Astrocyte (in vitro differentiated cells and primary cell): ENCODE measurements at regions not wholly inside any gene's neighbourhood (a gene's known extent, or its start where the extent isn't known, plus 50 kb on each side); places are given as distances from the start of the nearest gene placed in this dataset.

ENCODE experiments used
- DNase-seq: peaks from one replicate; pipeline ENCODE4 v3.0.0-alpha.2; 2010; ENCODE audit warnings: low read depth
- FAIRE-seq: peaks from 2 replicates; lab custom pipeline; 2011; peaks lifted over from hg19 to GRCh38; lab: Jason Lieb, UNC
- H2AFZ ChIP-seq: 2 replicates; pipeline ENCODE4 v1.6.0; 2012; ENCODE audit warnings: low read depth, low read length, inconsistent platforms
- H3K27ac ChIP-seq: 2 replicates; pipeline ENCODE4 v1.5.1; 2011; ENCODE audit warnings: low read depth, low read length, inconsistent platforms
- H3K27me3 ChIP-seq: 2 replicates; pipeline ENCODE4 v1.6.0; 2011; ENCODE audit warnings: low read length, inconsistent platforms; ENCODE audit not compliant: insufficient read depth
- H3K36me3 ChIP-seq: 2 replicates; pipeline ENCODE4 v1.5.1; 2011; ENCODE audit warnings: low read length, inconsistent platforms; ENCODE audit not compliant: insufficient read depth
- H3K4me1 ChIP-seq: 2 replicates; pipeline ENCODE4 v1.5.1; 2011; ENCODE audit warnings: low read length, inconsistent platforms; ENCODE audit not compliant: insufficient read depth
- H3K4me2 ChIP-seq: 2 replicates; pipeline ENCODE4 v1.6.0; 2012; ENCODE audit warnings: low read length, inconsistent platforms
- H3K4me3 ChIP-seq: 2 replicates; pipeline ENCODE4 v1.5.1; 2011; ENCODE audit warnings: low read depth, mild to moderate bottlenecking, low read length, inconsistent platforms; ENCODE audit not compliant: insufficient read depth
- H3K79me2 ChIP-seq: 2 replicates; pipeline ENCODE4 v1.6.0; 2012; ENCODE audit warnings: mild to moderate bottlenecking, low read length, inconsistent platforms; ENCODE audit not compliant: insufficient read depth
- H3K9ac ChIP-seq: 2 replicates; pipeline ENCODE4 v1.6.0; 2012; ENCODE audit warnings: mild to moderate bottlenecking, low read length, inconsistent platforms
- H3K9me3 ChIP-seq: 2 replicates; pipeline ENCODE4 v1.5.1; 2012; ENCODE audit warnings: low read depth, mild to moderate bottlenecking, low read length, inconsistent platforms; ENCODE audit not compliant: insufficient read depth
- H4K20me1 ChIP-seq: 2 replicates; pipeline ENCODE4 v1.6.0; 2012; ENCODE audit warnings: low read length, inconsistent platforms; ENCODE audit not compliant: insufficient read depth
- H3K27ac Mint-ChIP-seq: one replicate; pipeline ENCODE4 v1.8.0; 2021; ENCODE audit warnings: mild to moderate bottlenecking, mixed read lengths; ENCODE audit not compliant: unreplicated experiment
- H3K27me3 Mint-ChIP-seq: one replicate; pipeline ENCODE4 v1.8.0; 2021; ENCODE audit warnings: low read depth, mixed read lengths; ENCODE audit not compliant: unreplicated experiment
- H3K36me3 Mint-ChIP-seq: one replicate; pipeline ENCODE4 v1.8.0; 2021; ENCODE audit warnings: low read depth, mixed read lengths; ENCODE audit not compliant: unreplicated experiment
- H3K4me1 Mint-ChIP-seq: one replicate; pipeline ENCODE4 v1.8.0; 2021; ENCODE audit warnings: low read depth, mixed read lengths; ENCODE audit not compliant: unreplicated experiment
- H3K4me3 Mint-ChIP-seq: one replicate; pipeline ENCODE4 v1.8.0; 2021; ENCODE audit warnings: mild to moderate bottlenecking, moderate library complexity, mixed read lengths; ENCODE audit not compliant: unreplicated experiment
- H3K9me3 Mint-ChIP-seq: one replicate; pipeline ENCODE4 v1.8.0; 2021; ENCODE audit warnings: mild to moderate bottlenecking, mixed read lengths; ENCODE audit not compliant: unreplicated experiment
- EZH2 ChIP-seq: IDR thresholded peaks from 2 replicates; pipeline ENCODE4 v1.6.1; 2012; ENCODE audit warnings: mild to moderate bottlenecking, low read length, inconsistent platforms; ENCODE audit not compliant: insufficient read depth
- TF ChIP-seq, protein P1 (sequence below): IDR thresholded peaks from 2 replicates; pipeline ENCODE4 v1.5.1; 2011; ENCODE audit warnings: low read depth, mild to moderate bottlenecking, inconsistent platforms, low read length, moderate library complexity; ENCODE audit not compliant: insufficient read depth

DNA sequence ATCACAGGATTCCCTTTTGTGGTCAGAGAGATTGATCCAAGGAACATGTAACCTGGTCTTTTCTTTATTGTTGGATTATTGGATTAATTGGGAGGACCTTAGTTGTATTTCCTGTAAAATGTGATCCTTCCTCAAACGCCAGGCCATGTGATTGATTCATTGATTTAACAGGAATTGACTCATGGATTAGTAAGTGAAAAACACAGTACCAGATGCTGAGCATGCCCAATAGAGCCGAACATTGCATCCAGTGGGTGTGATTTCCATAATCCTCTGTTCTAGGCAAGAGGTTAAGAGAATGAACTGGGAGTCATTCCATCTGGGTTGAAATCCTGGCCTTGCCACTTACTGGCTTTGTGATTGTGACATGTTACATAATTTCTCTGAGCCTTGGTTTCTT, 522.3 kb downstream of the MAT2B start:
- no peaks in the 10 kb centered on the region for H4K20me1 ChIP-seq
- Mint-ChIP-seq H3K36me3 (no peaks in the 10 kb centered on the region), H3K9me3 (no peaks in the 10 kb centered on the region), H3K4me3 (no peak overlapping the region), H3K27me3 (no peaks in the 10 kb centered on the region), H3K27ac (no peak overlapping the region), H3K4me1 (no peaks in the 10 kb centered on the region)
- no peak overlapping the region for H3K4me2 ChIP-seq
- H3K9ac ChIP-seq, result no peak overlapping the region
- H3K27ac ChIP-seq, result no peak overlapping the region
- H3K4me1 ChIP-seq, result no peaks in the 10 kb centered on the region
- H3K79me2 ChIP-seq, result no peaks in the 10 kb centered on the region
- FAIRE-seq, result no peak
- no peaks in the 10 kb centered on the region for H3K27me3 ChIP-seq
- DNase-seq, result no peak
- no peak overlapping the region for H3K4me3 ChIP-seq
- no peak for TF ChIP-seq EZH2
- TF ChIP-seq, protein P1, sequence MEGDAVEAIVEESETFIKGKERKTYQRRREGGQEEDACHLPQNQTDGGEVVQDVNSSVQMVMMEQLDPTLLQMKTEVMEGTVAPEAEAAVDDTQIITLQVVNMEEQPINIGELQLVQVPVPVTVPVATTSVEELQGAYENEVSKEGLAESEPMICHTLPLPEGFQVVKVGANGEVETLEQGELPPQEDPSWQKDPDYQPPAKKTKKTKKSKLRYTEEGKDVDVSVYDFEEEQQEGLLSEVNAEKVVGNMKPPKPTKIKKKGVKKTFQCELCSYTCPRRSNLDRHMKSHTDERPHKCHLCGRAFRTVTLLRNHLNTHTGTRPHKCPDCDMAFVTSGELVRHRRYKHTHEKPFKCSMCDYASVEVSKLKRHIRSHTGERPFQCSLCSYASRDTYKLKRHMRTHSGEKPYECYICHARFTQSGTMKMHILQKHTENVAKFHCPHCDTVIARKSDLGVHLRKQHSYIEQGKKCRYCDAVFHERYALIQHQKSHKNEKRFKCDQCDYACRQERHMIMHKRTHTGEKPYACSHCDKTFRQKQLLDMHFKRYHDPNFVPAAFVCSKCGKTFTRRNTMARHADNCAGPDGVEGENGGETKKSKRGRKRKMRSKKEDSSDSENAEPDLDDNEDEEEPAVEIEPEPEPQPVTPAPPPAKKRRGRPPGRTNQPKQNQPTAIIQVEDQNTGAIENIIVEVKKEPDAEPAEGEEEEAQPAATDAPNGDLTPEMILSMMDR, result no peak
- no peak overlapping the region for H2AFZ ChIP-seq
- no peaks in the 10 kb centered on the region for H3K9me3 ChIP-seq
- no peaks in the 10 kb centered on the region for H3K36me3 ChIP-seq

DNA sequence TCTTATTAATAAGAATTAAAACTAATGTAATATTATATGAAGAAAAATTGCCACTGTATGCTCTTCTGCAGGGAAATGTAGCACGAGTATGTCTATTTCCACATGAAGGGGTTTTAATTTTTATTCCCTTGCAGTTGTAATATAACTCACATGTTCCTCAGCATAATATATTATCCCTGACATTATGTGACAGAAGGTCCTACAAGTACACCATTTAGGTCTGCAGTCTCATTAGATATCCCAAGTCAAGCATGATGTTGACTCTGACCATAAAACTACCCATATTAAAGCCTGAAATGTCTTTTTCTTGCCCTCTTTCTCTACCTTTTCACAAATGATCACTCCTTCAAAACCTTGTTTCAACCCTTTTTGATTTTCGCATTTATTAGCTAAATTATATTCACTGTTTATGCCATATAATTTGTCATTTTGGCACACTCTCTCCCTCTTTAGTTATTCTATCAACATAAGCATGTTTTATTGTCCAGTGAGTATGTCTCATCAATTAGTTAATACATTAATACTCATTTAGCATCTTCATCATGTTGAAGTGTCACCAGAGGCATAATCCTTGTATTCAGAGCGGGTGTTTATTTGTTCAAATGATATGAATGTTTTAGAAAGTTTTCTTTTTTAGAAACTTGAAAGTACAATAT, 532.8 kb downstream of the MAT2B start:
- no peak overlapping the region for H3K27ac ChIP-seq
- no peaks in the 10 kb centered on the region for H3K79me2 ChIP-seq
- DNase-seq, result no peak
- H3K36me3 ChIP-seq, result no peaks in the 10 kb centered on the region
- TF ChIP-seq EZH2, result no peak
- TF ChIP-seq, protein P1, result no peak
- no peaks in the 10 kb centered on the region for H3K36me3 Mint-ChIP-seq
- no peak overlapping the region for H3K4me3 Mint-ChIP-seq
- no peaks in the 10 kb centered on the region for H3K9me3 ChIP-seq
- H3K4me3 ChIP-seq, result no peak overlapping the region
- no peak for FAIRE-seq
- no peaks in the 10 kb centered on the region for H3K4me1 ChIP-seq
- H4K20me1 ChIP-seq, result no peaks in the 10 kb centered on the region
- H3K27ac Mint-ChIP-seq, result no peak overlapping the region
- no peak overlapping the region for H2AFZ ChIP-seq
- no peaks in the 10 kb centered on the region for H3K27me3 ChIP-seq
- H3K4me1 Mint-ChIP-seq, result no peaks in the 10 kb centered on the region
- H3K9ac ChIP-seq, result no peak overlapping the region
- no peaks in the 10 kb centered on the region for H3K27me3 Mint-ChIP-seq
- H3K9me3 Mint-ChIP-seq, result no peaks in the 10 kb centered on the region
- H3K4me2 ChIP-seq, result no peak overlapping the region

DNA sequence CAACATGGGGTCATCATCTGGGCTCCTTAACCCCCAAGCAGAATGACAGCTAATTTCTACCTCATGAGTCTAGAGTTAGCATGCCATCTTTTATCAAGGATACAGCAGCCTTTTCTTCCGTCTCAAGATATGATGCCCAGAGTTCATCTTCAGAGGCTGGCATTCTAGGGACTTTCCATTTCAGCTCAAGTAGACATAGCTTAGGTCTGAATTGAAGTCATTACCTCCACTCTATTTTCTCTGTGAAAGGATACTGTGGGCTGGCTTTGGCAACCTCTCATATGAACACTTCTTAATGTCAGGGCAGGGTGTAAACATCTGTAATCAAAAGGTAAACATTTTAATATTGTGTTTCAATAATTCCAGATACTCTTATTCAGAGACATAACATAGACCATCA, 535.7 kb downstream of the MAT2B start:
- no peak overlapping the region for H3K4me3 ChIP-seq
- DNase-seq, result no peak
- H4K20me1 ChIP-seq, result no peaks in the 10 kb centered on the region
- Mint-ChIP-seq H3K9me3 (peaks cover under 1% of the 10 kb centered on the region), H3K4me3 (no peak overlapping the region), H3K4me1 (no peaks in the 10 kb centered on the region), H3K36me3 (no peaks in the 10 kb centered on the region), H3K27me3 (no peaks in the 10 kb centered on the region), H3K27ac (no peak overlapping the region)
- no peak for TF ChIP-seq EZH2
- TF ChIP-seq, protein P1, result no peak
- H3K27me3 ChIP-seq, result no peaks in the 10 kb centered on the region
- H3K4me1 ChIP-seq, result no peaks in the 10 kb centered on the region
- H3K9me3 ChIP-seq, result no peaks in the 10 kb centered on the region
- H3K4me2 ChIP-seq, result no peak overlapping the region
- no peak overlapping the region for H3K9ac ChIP-seq
- H3K79me2 ChIP-seq, result no peaks in the 10 kb centered on the region
- no peaks in the 10 kb centered on the region for H3K36me3 ChIP-seq
- no peak for FAIRE-seq
- H2AFZ ChIP-seq, result no peak overlapping the region
- no peak overlapping the region for H3K27ac ChIP-seq
